ENCODE measurements at regions not wholly inside any gene's neighbourhood (a gene's known extent, or its start where the extent isn't known, plus 50 kb on each side); places are given as distances from the start of the nearest gene placed in this dataset.

- H3K27ac ChIP-seq (ENCODE audit: insufficient read depth, low read depth, low read length, poor library complexity, severe bottlenecking): no peak overlapping the region
- H3K9me3 ChIP-seq (ENCODE audit: control insufficient read depth, low read length): no peaks in the 10 kb centered on the region
- 59 to 70% methylated on average over 3 of the region's 3 CpGs for WGBS, 2 experiments
- no peak overlapping the region for H3K4me3 ChIP-seq (ENCODE audit: insufficient read depth, low read depth, low read length)
- H3K27me3 ChIP-seq (ENCODE audit: control insufficient read depth, insufficient read depth, low read length, poor library complexity, severe bottlenecking): no peaks in the 10 kb centered on the region
- H3K36me3 ChIP-seq (ENCODE audit: control insufficient read depth, insufficient read depth, low read length): no peaks in the 10 kb centered on the region
- H3K4me1 ChIP-seq (ENCODE audit: control insufficient read depth, insufficient read depth, low read length): peaks cover 6% of the 10 kb centered on the region
Observed at GRCh38 chr9:18346745-18347144, 127.2 kb upstream of the ADAMTSL1 start.

- H3K27me3 ChIP-seq (ENCODE audit: control insufficient read depth, insufficient read depth, low read length, poor library complexity, severe bottlenecking): no peaks in the 10 kb centered on the region
- peaks cover 6% of the 10 kb centered on the region for H3K4me1 ChIP-seq (ENCODE audit: control insufficient read depth, insufficient read depth, low read length)
- no peak overlapping the region for H3K4me3 ChIP-seq (ENCODE audit: insufficient read depth, low read depth, low read length)
- WGBS, 2 experiments: 92 to 97% methylated on average over 1 to 2 of the region's 2 CpGs
- H3K27ac ChIP-seq (ENCODE audit: insufficient read depth, low read depth, low read length, poor library complexity, severe bottlenecking): no peak overlapping the region
- H3K36me3 ChIP-seq (ENCODE audit: control insufficient read depth, insufficient read depth, low read length): no peaks in the 10 kb centered on the region
- no peaks in the 10 kb centered on the region for H3K9me3 ChIP-seq (ENCODE audit: control insufficient read depth, low read length)
Observed at GRCh38 chr9:18347386-18348082, 126.4 kb upstream of the ADAMTSL1 start.

- WGBS, 2 experiments: 86% methylated on average over 1 of the region's 2 CpGs; no CpG with 5 or more reads in 1 of the 2 experiments
- no peak overlapping the region for H3K4me3 ChIP-seq (ENCODE audit: insufficient read depth, low read depth, low read length)
- H3K9me3 ChIP-seq (ENCODE audit: control insufficient read depth, low read length): no peaks in the 10 kb centered on the region
- H3K4me1 ChIP-seq (ENCODE audit: control insufficient read depth, insufficient read depth, low read length): peaks cover 6% of the 10 kb centered on the region
- H3K27ac ChIP-seq (ENCODE audit: insufficient read depth, low read depth, low read length, poor library complexity, severe bottlenecking): no peak overlapping the region
- no peaks in the 10 kb centered on the region for H3K27me3 ChIP-seq (ENCODE audit: control insufficient read depth, insufficient read depth, low read length, poor library complexity, severe bottlenecking)
- no peaks in the 10 kb centered on the region for H3K36me3 ChIP-seq (ENCODE audit: control insufficient read depth, insufficient read depth, low read length)
Observed at GRCh38 chr9:18348083-18348475, 125.9 kb upstream of the ADAMTSL1 start.

- no peak overlapping the region for H3K27ac ChIP-seq (ENCODE audit: insufficient read depth, low read depth, low read length, poor library complexity, severe bottlenecking)
- no peaks in the 10 kb centered on the region for H3K9me3 ChIP-seq (ENCODE audit: control insufficient read depth, low read length)
- H3K27me3 ChIP-seq (ENCODE audit: control insufficient read depth, insufficient read depth, low read length, poor library complexity, severe bottlenecking): no peaks in the 10 kb centered on the region
- WGBS, 2 experiments: 87 to 98% methylated on average over 2 to 3 of the region's 3 CpGs
- peaks cover 6% of the 10 kb centered on the region for H3K4me1 ChIP-seq (ENCODE audit: control insufficient read depth, insufficient read depth, low read length)
- no peaks in the 10 kb centered on the region for H3K36me3 ChIP-seq (ENCODE audit: control insufficient read depth, insufficient read depth, low read length)
- no peak overlapping the region for H3K4me3 ChIP-seq (ENCODE audit: insufficient read depth, low read depth, low read length)
Observed at GRCh38 chr9:18349530-18349929, 124.4 kb upstream of the ADAMTSL1 start.

GRCh38 chr9:18350036-18350435 is 123.9 kb upstream of the ADAMTSL1 start:
- no peaks in the 10 kb centered on the region for H3K27me3 ChIP-seq (ENCODE audit: control insufficient read depth, insufficient read depth, low read length, poor library complexity, severe bottlenecking)
- no peaks in the 10 kb centered on the region for H3K9me3 ChIP-seq (ENCODE audit: control insufficient read depth, low read length)
- H3K27ac ChIP-seq (ENCODE audit: insufficient read depth, low read depth, low read length, poor library complexity, severe bottlenecking): no peak overlapping the region
- H3K4me1 ChIP-seq (ENCODE audit: control insufficient read depth, insufficient read depth, low read length): peaks cover 6% of the 10 kb centered on the region
- H3K4me3 ChIP-seq (ENCODE audit: insufficient read depth, low read depth, low read length): no peak overlapping the region
- no peaks in the 10 kb centered on the region for H3K36me3 ChIP-seq (ENCODE audit: control insufficient read depth, insufficient read depth, low read length)
- WGBS, 2 experiments: 92 to 94% methylated on average over 3 of the region's 3 CpGs

- H3K9me3 ChIP-seq (ENCODE audit: control insufficient read depth, low read length): no peaks in the 10 kb centered on the region
- H3K27ac ChIP-seq (ENCODE audit: insufficient read depth, low read depth, low read length, poor library complexity, severe bottlenecking): no peak overlapping the region
- 73 to 96% methylated on average over 2 to 4 of the region's 4 CpGs for WGBS, 2 experiments
- H3K36me3 ChIP-seq (ENCODE audit: control insufficient read depth, insufficient read depth, low read length): no peaks in the 10 kb centered on the region
- peaks cover 6% of the 10 kb centered on the region for H3K4me1 ChIP-seq (ENCODE audit: control insufficient read depth, insufficient read depth, low read length)
- no peaks in the 10 kb centered on the region for H3K27me3 ChIP-seq (ENCODE audit: control insufficient read depth, insufficient read depth, low read length, poor library complexity, severe bottlenecking)
- no peak overlapping the region for H3K4me3 ChIP-seq (ENCODE audit: insufficient read depth, low read depth, low read length)
Observed at GRCh38 chr9:18350995-18351595, 122.9 kb upstream of the ADAMTSL1 start.

DNA sequence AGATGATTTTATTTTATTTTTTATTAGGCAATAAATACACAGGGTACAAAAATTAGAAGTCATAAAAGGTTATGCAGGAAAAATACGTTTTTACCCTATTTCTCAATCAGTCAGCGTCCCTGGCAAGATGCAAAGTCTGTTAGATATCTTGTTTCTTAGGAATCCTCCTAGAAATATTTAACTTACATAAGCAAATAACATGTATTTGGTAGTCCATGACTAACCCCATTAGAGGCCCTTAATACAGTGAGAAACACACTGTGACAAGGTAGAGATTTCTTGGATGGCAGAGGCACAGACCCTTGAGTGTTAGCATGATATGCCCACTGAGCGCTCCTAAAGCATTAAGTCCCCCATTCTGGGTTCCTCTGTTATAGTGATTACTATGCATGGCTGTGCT is 121.2 kb upstream of the ADAMTSL1 start:
- Histone ChIP-seq H3K9me3 (ENCODE audit: control insufficient read depth, low read length) (no peaks in the 10 kb centered on the region), H3K4me1 (ENCODE audit: control insufficient read depth, insufficient read depth, low read length) (no peaks in the 10 kb centered on the region), H3K27ac (ENCODE audit: insufficient read depth, low read depth, low read length, poor library complexity, severe bottlenecking) (no peak overlapping the region), H3K36me3 (ENCODE audit: control insufficient read depth, insufficient read depth, low read length) (no peaks in the 10 kb centered on the region), H3K4me3 (ENCODE audit: insufficient read depth, low read depth, low read length) (no peak overlapping the region), H3K27me3 (ENCODE audit: control insufficient read depth, insufficient read depth, low read length, poor library complexity, severe bottlenecking) (no peaks in the 10 kb centered on the region)
- 93 to 94% methylated on average over 1 to 3 of the region's 3 CpGs for WGBS, 2 experiments

DNA sequence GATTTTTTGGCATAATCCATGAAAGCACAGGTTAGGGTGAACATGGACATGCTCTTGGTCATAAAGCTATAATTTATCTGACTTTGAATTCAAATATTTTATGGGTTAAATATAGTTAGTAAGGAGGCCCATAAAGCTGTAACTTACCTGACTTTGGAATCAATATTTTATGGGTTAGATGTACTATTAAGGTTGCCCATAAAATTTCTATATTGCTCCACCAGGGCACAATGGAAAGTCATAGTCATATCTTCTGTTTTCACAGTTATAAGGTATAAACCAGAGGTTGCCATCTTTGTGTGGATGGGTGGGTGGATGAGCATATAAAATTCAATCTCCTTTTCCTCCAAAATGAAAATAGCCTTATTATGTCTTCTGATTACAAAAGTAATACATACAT is 120.5 kb upstream of the ADAMTSL1 start:
- Histone ChIP-seq H3K4me1 (ENCODE audit: control insufficient read depth, insufficient read depth, low read length) (no peaks in the 10 kb centered on the region), H3K27ac (ENCODE audit: insufficient read depth, low read depth, low read length, poor library complexity, severe bottlenecking) (no peak overlapping the region), H3K36me3 (ENCODE audit: control insufficient read depth, insufficient read depth, low read length) (no peaks in the 10 kb centered on the region), H3K9me3 (ENCODE audit: control insufficient read depth, low read length) (no peaks in the 10 kb centered on the region), H3K4me3 (ENCODE audit: insufficient read depth, low read depth, low read length) (no peak overlapping the region), H3K27me3 (ENCODE audit: control insufficient read depth, insufficient read depth, low read length, poor library complexity, severe bottlenecking) (no peaks in the 10 kb centered on the region)

DNA sequence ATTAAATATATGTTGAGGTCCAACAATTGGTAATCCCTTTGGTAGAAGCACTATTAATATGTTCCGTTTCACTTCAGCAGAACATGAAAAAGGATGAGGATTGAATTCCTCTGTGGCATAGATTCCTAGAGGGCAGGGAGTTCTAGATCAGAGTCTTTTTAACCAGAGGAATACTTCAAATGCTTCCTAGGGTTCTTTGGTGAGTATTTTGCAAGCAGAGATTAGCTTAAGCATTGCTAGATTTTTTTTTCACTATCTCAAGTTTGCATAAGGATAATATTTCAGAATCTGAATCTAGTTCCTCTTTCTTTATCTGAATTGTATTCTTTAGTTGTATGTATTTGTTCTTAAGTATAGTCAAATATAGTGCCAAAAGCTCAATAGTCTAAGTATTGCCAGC is 116.6 kb upstream of the ADAMTSL1 start:
- Histone ChIP-seq H3K4me3 (ENCODE audit: insufficient read depth, low read depth, low read length) (no peak overlapping the region), H3K27me3 (ENCODE audit: control insufficient read depth, insufficient read depth, low read length, poor library complexity, severe bottlenecking) (no peaks in the 10 kb centered on the region), H3K36me3 (ENCODE audit: control insufficient read depth, insufficient read depth, low read length) (no peaks in the 10 kb centered on the region), H3K27ac (ENCODE audit: insufficient read depth, low read depth, low read length, poor library complexity, severe bottlenecking) (no peak overlapping the region), H3K4me1 (ENCODE audit: control insufficient read depth, insufficient read depth, low read length) (peaks cover 3% of the 10 kb centered on the region), H3K9me3 (ENCODE audit: control insufficient read depth, low read length) (no peaks in the 10 kb centered on the region)
- 88 to 96% methylated on average over 1 of the region's 1 CpG for WGBS, 2 experiments

- no peaks in the 10 kb centered on the region for H3K27me3 ChIP-seq (ENCODE audit: control insufficient read depth, insufficient read depth, low read length, poor library complexity, severe bottlenecking)
- no peak overlapping the region for H3K4me3 ChIP-seq (ENCODE audit: insufficient read depth, low read depth, low read length)
- no peaks in the 10 kb centered on the region for H3K36me3 ChIP-seq (ENCODE audit: control insufficient read depth, insufficient read depth, low read length)
- H3K4me1 ChIP-seq (ENCODE audit: control insufficient read depth, insufficient read depth, low read length): peaks cover 3% of the 10 kb centered on the region
- no peaks in the 10 kb centered on the region for H3K9me3 ChIP-seq (ENCODE audit: control insufficient read depth, low read length)
- no peak overlapping the region for H3K27ac ChIP-seq (ENCODE audit: insufficient read depth, low read depth, low read length, poor library complexity, severe bottlenecking)
- WGBS, 2 experiments: 85 to 100% methylated on average over 2 of the region's 2 CpGs
Observed at GRCh38 chr9:18358325-18358724, 115.6 kb upstream of the ADAMTSL1 start.
